ENCODE measurements at regions not wholly inside any gene's neighbourhood (a gene's known extent, or its start where the extent isn't known, plus 50 kb on each side); places are given as distances from the start of the nearest gene placed in this dataset.

- H3K4me3 ChIP-seq = no peak overlapping the region
- intact Hi-C loops (cut with DNase I) = no loop called here
- no peak for DNase-seq
- H3K27ac ChIP-seq = no peak overlapping the region
- H3K4me1 ChIP-seq = no peaks in the 10 kb centered on the region
- no peaks in the 10 kb centered on the region for H3K9me3 ChIP-seq
- H3K36me3 ChIP-seq = no peaks in the 10 kb centered on the region
- TF ChIP-seq CTCF (IDR thresholded peaks at IDR 0.05) (no peak), POLR2AphosphoS5 (IDR thresholded peaks at IDR 0.05) (no peak), POLR2A (IDR thresholded peaks at IDR 0.05) (no peak), EP300 (IDR thresholded peaks at IDR 0.05) (no peak)
- 72 to 73% methylated on average over 1 of the region's 1 CpG for WGBS, 2 donors
- no peaks in the 10 kb centered on the region for H3K27me3 ChIP-seq
These were observed 327.8 kb upstream of the TBX18 start for GRCh38 chr6:85092226-85092625.

GRCh38 chr6:85089255-85089654 lies 324.9 kb upstream of the TBX18 start:
- H3K9me3 ChIP-seq = no peaks in the 10 kb centered on the region
- intact Hi-C loops (cut with DNase I) = no loop called here
- H3K4me1 ChIP-seq = no peaks in the 10 kb centered on the region
- H3K4me3 ChIP-seq = no peak overlapping the region
- no peak for DNase-seq
- 87 to 91% methylated on average over 2 of the region's 2 CpGs for WGBS, 2 donors
- no peak overlapping the region for H3K27ac ChIP-seq
- no peaks in the 10 kb centered on the region for H3K27me3 ChIP-seq
- no peaks in the 10 kb centered on the region for H3K36me3 ChIP-seq
- no peak for TF ChIP-seq POLR2AphosphoS5 (IDR thresholded peaks at IDR 0.05)
- no peak for TF ChIP-seq EP300 (IDR thresholded peaks at IDR 0.05)
- TF ChIP-seq CTCF (IDR thresholded peaks at IDR 0.05) = no peak
- TF ChIP-seq POLR2A (IDR thresholded peaks at IDR 0.05) = no peak

GRCh38 chr6:85085875-85086274 lies 321.5 kb upstream of the TBX18 start:
- Histone ChIP-seq H3K27ac (no peak overlapping the region), H3K4me3 (no peak overlapping the region), H3K4me1 (no peaks in the 10 kb centered on the region), H3K27me3 (no peaks in the 10 kb centered on the region), H3K9me3 (no peaks in the 10 kb centered on the region), H3K36me3 (no peaks in the 10 kb centered on the region)
- no peak for DNase-seq
- intact Hi-C loops (cut with DNase I) = no loop called here
- 90 to 94% methylated on average over 2 of the region's 2 CpGs for WGBS, 2 donors
- TF ChIP-seq POLR2AphosphoS5 (IDR thresholded peaks at IDR 0.05) (no peak), CTCF (IDR thresholded peaks at IDR 0.05) (no peak), EP300 (IDR thresholded peaks at IDR 0.05) (no peak), POLR2A (IDR thresholded peaks at IDR 0.05) (no peak)

- Histone ChIP-seq H3K36me3 (no peaks in the 10 kb centered on the region), H3K9me3 (no peaks in the 10 kb centered on the region), H3K27me3 (no peaks in the 10 kb centered on the region), H3K27ac (no peak overlapping the region), H3K4me1 (no peaks in the 10 kb centered on the region), H3K4me3 (no peak overlapping the region)
- no peak for DNase-seq
- intact Hi-C loops (cut with DNase I) = no loop called here
- 76 to 86% methylated on average over 1 of the region's 1 CpG for WGBS, 2 donors
- no peak for TF ChIP-seq EP300 (IDR thresholded peaks at IDR 0.05)
- no peak for TF ChIP-seq POLR2AphosphoS5 (IDR thresholded peaks at IDR 0.05)
- TF ChIP-seq CTCF (IDR thresholded peaks at IDR 0.05) = no peak
- TF ChIP-seq POLR2A (IDR thresholded peaks at IDR 0.05) = no peak
These were observed 316.7 kb upstream of the TBX18 start for GRCh38 chr6:85081102-85081501.

GRCh38 chr6:85079761-85080160 lies 315.4 kb upstream of the TBX18 start:
- whole genome bisulfite sequencing, 2 donors = 73 to 81% methylated on average over 3 of the region's 3 CpGs
- Histone ChIP-seq H3K4me1 (no peaks in the 10 kb centered on the region), H3K36me3 (no peaks in the 10 kb centered on the region), H3K4me3 (no peak overlapping the region), H3K9me3 (no peaks in the 10 kb centered on the region), H3K27ac (no peak overlapping the region), H3K27me3 (no peaks in the 10 kb centered on the region)
- TF ChIP-seq POLR2A (IDR thresholded peaks at IDR 0.05) (no peak), EP300 (IDR thresholded peaks at IDR 0.05) (no peak), POLR2AphosphoS5 (IDR thresholded peaks at IDR 0.05) (no peak), CTCF (IDR thresholded peaks at IDR 0.05) (no peak)
- intact Hi-C loops (cut with DNase I) = no loop called here
- DNase-seq = no peak

All from sigmoid colon (tissue), 6 donors.